ENCODE measurements at regions not wholly inside any gene's neighbourhood (a gene's known extent, or its start where the extent isn't known, plus 50 kb on each side); places are given as distances from the start of the nearest gene placed in this dataset.

- TF ChIP-seq CTCF (IDR thresholded peaks at IDR 0.05) (no peak), POLR2A (IDR thresholded peaks at IDR 0.05) (no peak), EP300 (IDR thresholded peaks at IDR 0.05) (no peak)
Measured at GRCh38 chr2:402721-403120, 114.8 kb upstream of the ALKAL2 start.

Data from upper lobe of left lung (tissue), 4 donors.